Suppressor macrophage treated with lipopolysaccharide for 4 hours (primary cell): ENCODE measurements at regions not wholly inside any gene's neighbourhood (a gene's known extent, or its start where the extent isn't known, plus 50 kb on each side); places are given as distances from the start of the nearest gene placed in this dataset.

ENCODE experiments used
- DNase-seq: peaks from one replicate; pipeline ENCODE4 v3.0.0-alpha.2; 2020

DNA sequence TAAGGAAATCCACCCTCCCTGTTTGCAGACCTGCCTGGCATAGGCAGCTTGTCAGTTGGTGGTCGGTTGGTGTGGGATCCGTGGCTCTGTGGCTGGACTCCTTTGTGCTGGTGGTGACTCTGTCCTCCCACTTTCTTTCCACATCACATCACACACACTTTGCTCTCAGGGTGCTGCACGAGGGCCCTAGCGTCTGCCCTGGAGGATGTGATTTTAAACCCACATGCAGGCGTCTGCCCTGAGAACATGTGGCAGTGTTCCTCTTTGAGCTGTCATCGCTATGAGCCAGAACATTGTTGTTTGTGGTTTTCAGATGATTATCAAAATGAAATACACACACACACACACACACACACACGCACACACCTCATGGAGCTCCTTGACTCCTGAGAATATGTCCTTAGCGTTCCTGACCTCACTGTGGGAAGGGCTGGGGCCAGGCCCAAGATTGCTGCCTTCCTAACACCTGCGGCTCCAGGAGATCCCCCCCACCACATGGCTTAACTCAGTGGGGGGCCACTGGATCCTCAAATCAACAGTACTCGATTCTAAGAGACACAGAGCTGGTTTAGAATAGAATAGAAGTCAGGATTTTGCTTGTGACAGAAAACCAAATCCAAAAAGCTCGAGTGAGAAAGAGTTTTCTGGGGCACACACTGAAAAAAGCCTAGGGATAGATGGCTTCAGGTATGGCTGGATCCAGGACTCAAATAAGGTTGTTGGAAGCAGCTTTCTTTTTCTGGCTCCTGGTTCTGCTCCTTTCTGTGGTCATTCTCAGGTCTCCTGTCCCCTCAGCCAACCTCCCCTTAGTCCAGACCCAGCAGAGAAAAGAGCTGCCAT is 54.8 kb downstream of the RTP5 start:
- no peak for DNase-seq

DNA sequence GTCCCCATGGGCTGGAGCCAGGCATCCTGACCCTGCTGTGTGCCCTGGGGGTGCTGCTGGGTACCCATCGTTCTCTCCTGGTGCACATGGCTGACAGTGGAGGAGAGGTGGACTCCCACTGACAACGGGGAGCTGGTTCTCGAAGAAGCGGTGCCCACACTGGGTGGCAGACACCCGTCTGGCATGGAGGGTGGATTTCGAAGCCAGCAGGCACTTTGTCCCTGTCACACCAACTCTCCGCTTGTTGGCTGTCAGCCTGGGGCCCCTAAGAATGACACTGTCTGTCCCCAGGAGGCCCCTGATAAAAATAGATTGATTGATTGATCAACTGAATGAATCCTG is 55.4 kb downstream of the RTP5 start:
- DNase-seq, result no peak

DNA sequence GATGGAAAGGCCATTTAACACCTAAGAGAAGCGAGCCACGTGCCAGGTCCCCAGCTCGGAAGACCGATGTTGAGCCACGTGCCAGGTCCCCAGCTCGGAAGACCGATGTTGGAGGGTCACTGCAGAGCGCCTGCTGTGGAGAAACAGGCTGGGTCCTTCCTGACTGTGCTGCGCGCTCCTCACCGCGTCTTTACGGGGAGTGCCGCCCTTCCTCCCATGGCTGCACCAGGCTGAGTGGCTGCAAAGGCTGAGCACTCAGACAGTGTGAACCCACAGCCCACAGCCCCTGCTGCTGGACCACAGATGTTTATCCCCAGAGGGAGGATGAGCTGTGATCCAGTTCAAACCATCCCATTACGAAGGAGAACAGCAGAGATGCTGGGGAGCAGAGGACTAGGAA is 55.7 kb downstream of the RTP5 start:
- no peak for DNase-seq

DNA sequence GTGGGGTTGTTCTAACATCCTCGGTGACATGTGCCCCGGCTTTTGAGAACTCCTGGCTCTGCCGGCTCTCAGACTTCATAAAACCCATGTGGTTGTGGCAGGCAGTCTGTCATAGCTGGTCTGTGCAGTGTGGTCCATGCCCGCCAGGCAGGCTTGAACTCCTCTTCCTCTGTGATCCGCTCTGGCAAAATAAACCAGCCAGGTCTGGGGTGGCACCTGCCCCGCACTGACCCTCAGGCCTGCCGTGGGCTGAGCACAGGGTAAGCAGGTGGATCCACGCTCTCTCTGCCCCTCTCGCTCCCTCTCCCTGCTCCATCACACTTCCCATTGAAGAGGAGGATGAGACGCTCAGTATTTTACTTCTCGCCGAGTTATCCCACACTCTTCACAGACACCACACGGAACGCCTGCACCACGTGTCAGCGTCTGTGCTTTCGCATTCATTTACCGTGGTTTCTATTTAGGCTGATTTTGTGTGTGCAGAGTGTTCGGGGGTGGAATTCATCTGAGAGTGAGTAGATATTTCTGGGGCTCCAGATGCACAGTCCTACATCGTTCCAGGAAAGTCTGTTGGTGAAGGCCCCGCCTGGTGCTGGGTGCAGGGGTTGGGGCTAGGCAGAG is 56.4 kb downstream of the RTP5 start:
- DNase-seq, result no peak

DNA sequence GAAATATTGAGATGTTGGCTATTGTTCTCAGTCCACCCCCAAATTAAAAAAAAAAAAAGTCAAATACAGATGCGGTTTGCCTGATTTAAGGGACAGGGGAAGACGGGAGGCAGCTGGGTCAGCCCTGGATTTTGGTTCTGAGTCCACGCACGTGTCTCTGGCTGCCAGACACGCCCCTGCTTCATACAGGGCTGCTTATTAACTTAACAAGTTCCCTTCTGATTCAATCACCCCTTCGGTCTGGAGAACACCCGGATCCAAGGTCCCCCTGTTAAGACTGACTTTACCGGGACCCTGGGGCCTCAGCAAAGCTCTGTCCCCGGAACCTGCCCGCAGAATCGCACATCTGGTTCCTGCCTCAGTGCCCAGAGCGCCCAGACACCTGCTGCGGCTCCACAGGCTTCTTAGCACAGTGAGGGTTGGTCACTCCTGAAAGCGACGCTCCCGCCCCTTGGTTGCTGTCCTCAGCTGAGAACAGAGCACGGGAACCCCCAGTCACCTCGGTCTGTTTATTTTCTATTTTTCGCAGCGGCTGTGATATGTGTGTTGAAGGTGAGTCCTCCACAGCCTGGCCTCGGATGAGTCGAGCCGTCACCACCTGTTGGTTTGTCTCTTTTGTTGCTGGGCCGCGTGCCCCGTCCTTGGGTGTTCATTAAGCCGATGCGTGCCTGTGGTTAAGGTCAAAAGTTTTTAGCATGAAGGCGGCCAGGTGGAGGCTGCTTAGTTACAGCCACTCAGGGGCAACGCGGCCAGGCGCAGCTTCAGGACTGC is 57.2 kb downstream of the RTP5 start:
- no peak for DNase-seq

DNA sequence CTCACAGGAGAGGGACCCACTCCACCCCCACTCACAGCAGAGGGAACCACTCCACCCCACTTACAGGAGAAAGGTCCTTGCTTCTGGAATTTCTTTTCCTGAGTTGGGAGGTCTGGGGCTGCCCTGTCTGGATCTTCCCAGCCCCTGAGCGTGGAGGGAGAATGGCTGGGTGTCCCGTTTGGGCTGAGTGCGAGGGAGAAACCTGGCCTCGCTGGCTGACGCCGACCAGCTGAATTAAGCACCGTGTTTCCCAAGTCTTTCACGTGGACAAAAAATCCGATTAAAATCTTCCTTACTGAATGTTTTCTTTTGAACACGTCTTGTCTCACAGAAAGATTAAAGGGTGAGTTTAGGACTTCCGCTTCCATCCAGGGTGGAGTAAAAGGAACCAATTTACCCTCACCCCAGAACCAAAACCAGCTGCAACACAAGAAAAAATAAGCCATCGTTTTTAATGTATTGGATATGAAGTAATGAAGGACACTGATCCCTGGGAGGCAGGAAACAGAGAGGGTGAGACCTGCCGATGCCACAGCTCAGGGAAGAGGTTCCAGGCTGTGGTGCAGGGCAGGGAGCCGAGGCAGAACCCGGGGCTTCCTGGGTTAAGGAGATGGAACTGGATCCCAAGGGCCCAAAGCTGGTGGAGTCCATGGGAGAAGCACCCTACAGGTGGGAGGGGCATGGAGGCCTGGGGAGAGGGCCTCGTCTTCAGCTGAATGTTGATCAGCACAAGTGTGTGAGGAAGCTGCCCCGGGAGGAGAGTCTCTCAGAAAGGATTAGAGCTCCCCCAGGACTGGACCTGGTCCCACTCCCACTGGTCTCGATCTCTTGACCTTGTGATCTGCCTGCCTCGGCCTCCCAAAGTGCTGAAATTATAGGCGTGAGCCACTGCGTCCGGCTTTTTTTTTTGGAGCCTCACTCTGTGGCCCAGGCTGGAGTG is 60.3 kb downstream of the RTP5 start:
- no peak for DNase-seq

DNA sequence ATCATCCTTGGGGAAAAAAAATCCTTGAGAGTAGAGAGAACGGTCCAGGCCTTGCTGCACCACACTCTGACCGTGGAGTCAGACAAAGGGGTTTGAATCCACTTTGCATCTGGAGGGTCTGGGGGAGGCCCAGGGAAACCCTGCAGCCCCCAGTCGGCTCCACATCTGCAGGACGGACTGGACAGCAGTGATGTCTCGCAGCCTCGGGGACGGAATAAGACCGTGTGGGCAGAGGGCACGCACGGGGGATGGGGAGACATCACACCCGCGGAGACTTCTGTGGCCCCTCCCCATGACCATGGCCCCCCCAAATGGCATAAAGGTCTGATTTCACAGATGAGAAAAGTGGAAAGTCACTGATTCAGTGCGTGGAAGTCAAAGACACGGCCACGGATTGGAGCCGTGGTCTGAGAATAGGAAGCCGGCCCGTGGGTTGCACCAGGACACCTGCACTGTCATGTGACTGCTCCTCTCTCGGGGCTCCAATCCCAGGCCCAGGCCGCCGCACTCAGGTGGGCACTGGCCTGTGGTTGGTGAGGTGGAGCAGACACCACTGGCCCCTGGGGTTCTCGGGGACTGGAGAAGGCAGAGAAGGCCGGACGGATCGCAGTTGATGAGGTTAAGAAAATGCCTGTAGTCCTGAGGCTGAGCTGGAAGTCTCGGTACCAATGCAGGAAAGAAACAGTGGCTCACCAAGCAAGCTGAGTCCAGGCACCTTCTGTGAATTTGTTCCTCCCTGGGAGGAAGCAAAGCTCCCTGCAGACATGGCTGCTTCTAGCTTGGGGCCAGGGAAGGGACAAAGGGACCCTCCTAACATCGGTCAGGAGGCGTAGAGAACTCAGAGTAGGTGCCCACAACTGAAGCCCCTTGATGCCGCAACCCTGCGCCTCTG is 61.8 kb downstream of the RTP5 start:
- DNase-seq, result no peak

DNA sequence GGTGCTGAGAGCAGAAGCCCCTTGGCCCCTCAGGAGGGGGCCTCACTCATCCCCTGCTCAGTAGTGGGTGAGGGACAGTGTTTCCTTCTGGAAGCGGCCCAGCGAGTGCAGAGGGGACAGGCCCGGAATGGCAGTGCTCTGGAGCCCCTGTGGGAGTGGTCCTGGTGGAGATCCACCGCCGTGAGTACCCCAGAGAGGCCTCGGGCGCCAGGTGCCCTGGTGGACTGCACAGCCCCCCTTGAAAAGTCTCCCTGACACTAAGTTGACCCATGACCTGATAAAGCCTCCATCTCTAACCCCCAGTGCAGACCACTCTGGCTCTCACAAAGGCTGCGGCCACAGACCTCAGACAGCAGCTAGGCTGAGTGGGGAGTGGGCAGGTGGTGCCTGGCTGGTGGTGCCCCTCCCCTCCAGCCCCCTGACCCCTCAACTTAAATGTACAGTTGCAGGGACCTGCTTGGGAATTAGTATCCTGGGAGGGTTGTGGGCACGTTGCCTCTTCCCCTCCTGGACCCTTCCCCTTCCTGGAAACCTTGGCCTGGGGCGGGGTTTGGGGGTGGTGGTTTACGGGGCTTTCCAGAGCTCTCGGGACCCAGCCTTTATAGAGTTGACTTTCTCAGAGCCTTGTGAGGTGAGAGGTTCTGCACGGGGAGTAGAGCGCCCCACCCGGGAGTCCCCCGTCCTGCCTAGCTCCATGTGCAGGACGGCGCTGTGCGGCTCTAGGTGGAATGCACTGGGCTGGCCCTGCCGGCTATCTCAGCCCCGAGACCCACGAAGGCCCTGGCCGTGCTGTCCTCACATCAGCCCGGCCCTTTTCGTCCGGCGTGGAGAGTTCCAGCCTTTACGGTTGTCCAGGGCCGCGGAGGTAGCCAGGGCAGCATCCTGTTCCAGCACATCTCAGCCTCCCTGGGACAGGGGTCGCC is 62.7 kb downstream of the RTP5 start:
- DNase-seq, result no peak

DNA sequence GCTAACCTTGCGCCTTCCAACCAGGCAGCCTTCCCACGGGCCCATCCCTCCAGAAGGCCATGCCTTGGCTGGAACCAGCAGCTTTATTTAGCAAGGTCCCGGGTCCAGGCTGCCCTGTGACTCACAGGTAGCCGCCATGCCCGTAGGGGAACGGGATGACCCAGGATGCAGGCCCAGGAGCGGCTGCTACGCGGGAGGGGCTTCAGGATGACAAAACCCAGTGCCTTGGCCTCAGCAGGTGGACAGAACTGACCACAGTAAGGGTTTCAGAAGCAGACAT is 63.3 kb downstream of the RTP5 start:
- DNase-seq, result no peak

DNA sequence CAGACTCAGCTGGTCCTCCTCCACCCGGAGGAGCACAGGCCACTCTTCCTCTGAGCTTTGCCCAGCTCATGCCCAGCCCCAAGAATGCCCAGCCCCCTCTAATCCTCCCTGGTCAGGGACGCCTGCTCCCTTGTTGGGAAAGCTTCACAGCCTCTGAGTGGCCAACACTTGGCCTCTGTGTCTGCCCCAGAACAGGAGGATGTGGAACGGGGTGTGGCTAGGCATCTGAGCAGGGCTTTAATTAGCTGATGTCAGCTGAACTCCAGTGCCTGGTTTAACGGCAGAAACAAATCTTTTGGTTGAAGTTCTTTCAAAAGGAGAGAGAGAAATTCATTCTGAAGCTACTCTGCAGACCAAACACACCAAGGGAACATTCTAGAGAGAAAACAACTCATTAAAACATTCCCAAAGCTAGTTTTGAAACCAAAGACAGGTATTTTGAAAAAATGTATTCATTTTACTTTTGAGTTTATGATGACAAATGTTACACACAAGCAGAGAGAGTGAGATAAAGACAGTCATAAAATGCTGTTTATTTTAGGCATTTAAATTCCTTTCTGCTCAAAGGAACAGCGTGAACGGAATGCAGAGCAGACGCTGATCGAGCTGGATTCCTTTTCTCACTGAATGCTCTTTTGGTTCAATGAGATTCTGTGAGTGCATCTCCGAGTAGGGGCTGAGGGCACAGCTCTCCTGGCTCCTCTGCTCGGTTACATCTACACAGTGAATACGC is 63.8 kb downstream of the RTP5 start:
- no peak for DNase-seq

DNA sequence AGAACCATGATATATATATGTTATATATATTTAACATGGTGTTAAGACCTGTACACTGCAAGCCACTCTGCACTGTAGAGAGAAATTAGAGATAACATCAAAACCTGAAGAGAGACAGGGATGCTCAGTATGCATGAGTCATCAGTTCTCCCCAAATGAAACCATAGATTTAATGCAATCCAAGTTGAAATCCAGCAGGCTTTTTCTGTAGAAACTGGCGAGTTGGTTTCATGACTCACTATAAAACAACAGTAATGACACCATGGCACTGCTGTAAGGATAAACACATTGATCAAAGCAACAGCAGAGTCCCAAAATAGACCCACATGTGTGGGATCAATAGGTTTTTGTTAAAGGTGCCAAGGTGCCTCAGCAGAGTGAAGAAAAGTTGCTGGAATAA is 65.8 kb downstream of the RTP5 start:
- no peak for DNase-seq

DNA sequence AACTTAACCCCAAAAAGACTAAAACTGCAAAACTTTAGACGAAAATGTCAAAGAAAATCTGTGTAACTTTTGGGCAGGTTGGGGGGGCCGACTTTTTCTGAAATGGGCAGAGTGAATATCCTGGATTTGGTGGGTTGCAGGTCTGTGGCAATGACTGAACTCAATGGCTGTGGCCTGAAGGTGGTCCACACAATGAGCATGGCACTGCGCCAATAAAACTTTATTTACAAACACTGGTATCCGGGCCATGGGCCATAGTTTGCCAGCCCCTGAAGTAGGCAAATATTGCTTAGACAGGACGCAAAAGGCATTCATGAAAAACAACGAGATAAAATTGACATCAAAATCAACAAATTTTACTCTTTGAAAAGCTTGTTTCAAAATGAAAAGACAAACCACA is 66.2 kb downstream of the RTP5 start:
- no peak for DNase-seq

DNA sequence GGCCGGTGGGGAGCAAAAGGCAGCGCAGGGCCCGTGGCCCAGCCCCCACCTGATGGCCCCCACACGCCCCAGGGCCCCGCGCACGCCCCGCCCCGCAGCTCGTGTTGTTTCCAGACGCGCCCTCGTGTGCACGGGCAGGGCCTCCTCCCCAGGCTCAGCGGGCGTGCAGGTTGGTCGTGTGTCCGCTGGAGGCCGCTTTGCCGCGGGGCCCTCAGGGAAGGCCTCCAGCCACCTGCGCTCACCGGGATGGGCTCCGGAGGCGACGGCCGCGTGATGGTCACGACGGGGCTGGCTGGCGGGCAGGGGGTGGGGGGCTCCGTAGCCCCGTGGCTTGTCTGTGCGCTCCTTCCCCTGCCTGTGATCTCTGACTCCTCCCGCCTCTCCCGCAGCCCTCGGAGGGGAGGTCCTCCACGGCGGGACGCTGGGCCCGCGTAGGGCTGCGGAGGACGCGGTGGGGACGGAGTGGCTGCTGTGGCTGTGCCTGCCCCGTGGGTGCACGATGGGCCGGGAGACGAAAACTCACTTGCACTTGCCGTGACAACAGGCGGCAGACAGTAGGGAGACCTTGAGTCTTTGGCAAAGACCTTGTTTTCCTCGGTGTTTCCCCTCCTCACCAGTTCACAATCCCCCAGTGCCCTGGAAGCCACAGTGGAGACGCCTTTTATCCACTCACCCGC is 67.1 kb downstream of the RTP5 start:
- no peak for DNase-seq

DNA sequence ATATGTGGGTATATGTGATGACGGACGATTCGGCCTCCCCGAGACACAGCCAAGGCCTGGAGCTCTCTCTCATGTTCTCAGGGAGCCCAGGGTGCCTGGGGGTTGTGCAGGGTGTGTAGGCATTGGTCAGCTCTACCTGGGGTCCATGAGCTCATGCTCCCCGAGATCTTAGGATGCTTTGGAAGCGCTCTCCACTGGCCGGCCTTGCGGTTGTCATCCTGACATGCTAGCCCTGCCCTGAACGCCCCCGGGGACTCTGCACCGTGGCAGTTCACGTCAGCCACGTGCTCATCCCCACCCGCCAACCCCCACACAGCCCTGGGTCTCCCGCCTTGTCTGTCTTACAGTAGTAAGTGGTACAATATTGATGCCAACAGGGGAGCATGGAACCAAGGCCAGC is 67.8 kb downstream of the RTP5 start:
- no peak for DNase-seq

DNA sequence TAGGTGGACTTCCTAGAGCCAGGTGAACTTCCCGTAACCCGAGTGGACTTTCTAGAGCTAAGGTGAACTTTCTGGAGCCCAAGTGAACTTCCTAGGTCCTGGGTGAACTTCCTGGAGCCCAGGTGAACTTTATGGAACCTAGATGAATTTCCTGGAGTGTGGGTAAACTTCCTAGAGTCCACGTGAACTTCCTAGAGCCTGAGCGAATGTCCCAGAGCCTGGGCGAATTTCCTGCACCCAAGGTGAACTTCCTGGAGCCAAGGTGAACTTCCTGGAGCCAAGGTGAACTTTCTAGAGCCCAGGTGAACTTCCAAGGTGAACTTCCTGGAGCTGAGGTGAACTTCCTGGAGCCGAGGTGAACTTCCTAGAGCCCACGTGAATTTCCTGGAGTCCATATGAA is 70.0 kb downstream of the RTP5 start:
- DNase-seq, result no peak

DNA sequence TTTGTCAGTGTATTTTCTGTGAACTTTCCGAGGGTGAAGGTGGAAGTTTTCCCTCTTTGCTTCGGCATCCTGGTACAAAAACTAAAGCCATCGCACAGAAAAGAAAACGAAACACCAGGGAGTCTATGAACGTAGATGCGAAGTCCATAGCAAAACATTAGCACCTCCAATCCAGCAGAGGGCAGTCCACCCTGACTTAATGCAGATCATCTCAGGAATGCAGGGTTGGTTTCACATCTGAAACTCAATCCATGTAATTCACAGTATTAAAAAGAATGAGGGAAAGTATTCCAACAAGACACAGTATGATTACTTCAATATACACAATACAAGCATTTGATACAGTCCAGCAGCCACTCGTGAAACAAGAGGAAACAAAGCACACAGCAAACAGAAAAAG is 70.8 kb downstream of the RTP5 start:
- DNase-seq, result peak; percentile 9

DNA sequence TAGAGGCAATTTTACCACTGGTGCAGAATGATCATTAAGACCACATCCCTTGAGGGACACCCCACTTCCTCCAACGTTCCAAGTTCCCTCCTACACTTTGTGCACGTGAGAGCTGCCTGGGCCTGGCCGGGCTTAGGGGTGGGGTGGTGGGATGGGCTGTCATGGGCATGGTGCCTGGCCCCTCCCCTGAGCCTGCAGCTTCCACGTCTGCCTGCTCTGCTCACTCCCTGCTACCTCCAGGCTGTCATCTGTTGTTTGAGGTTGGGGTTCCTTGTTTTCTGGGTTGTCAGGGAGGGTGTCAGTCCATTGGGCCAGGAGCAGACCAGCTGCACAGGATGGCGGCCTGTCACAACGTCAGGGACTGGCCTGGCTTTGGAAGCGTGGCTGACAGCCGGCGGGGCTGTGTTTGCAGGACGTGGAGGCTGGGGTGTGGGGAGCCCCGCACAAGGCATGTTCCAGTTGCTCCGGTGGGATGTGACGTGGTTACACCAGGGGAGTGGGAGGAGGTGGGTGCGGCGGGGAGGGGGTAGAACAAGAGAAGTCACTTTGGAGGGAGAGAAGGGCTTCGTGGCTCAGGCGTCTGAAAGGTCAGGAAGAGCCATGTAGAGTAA is 72.3 kb downstream of the RTP5 start:
- DNase-seq, result no peak

DNA sequence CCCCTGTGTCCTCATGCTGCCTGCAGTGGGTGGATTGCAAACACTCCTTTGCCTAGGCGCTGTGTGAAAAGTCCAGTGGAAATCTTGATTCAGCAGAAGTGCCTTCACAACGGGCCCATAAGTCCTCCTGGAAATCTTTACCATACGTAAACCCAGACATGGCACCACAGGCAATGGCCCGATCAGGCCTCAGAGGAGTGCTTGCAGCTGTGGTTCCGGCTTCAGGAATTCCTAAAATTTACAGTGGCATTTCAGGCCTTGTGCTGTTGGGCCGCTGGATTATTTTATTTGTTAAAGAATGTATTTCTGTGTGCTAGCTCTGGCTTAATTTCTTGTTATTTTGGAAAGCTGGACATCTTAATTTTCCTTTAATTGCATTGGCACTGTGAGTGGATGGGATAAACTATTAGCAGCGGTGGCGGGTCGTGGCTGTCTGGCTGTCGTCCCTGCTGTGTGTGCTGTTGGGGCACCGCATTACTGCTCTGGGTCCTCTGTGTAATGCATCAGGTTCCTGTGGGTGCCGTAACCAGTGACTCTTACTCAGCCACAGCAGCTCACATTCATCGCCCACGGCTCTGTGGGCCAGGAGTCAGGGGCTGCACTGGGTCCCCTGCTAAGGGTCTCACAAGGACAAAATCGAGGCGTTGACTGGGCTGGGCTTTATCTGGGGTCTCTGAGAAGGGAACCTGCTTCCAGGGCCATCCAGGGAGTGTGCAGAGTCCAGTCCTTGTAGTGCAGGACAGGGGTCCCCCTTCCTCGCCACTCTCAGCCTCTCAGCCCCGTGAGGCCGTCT is 73.1 kb downstream of the RTP5 start:
- no peak for DNase-seq
